Myocyte (in vitro differentiated cells): ENCODE measurements at regions not wholly inside any gene's neighbourhood (a gene's known extent, or its start where the extent isn't known, plus 50 kb on each side); places are given as distances from the start of the nearest gene placed in this dataset.

ENCODE experiments used
- DNase-seq: peaks from one replicate; pipeline ENCODE4 v3.0.0-alpha.2; 2012; ENCODE audit warnings: low read depth

DNA sequence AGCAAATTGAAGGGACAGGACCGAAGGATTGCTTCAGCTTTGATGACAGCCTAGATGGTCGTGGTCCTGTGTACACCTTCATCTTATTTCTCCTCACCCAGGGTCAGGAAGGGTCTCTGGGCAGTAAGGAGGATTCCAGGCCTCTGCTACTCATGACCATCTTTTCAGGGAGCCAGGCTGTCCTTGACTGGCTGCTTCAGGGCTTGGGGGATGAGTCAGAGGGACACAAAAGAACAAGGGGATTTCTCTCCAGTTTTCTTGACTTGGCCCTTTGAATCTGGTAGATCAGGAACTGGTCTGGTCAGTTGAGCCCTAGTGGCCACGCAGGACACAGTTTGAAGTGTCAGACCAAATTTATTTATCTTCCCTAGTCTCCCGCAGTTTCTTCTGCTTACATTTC is 402.1 kb upstream of the CHD6 start:
- no peak for DNase-seq

DNA sequence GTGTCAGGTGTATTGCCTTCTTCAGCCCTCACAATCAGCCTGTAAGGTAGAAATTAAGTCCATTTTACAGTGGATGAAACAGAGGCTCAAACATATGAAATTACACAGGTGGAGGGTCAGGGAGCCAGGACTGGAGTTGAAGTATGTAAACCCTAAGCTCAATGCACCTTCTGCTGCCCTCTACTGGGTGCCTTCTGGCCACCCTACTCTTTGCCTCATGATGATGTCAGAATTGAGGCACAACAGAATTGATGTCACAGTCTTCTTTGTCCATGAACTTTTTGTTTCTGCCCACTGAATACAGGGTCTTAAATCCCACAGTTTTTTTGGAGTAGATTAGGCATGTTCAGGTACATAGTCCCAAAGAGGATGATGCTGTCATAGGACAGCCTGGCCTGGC is 400.8 kb upstream of the CHD6 start:
- DNase-seq = no peak

DNA sequence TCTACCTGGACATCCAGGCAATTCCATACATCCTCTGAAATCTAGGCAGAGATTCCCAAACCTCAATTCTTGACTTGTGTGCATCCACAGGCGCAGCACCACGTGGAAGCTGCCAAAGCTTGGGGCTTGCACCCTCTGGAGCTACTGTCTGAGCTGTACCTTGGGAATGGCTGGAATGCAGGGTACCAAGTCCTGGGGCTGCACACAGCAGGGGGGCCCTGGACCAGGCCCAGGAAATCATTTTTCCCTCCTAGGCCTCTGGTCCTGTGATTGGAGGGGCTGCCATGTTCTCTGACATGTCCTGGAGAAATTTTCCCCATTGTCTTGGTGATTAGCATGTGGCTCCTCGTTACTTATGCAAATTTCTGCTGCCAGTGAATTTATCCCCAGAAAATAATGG is 391.9 kb upstream of the CHD6 start:
- DNase-seq = no peak

DNA sequence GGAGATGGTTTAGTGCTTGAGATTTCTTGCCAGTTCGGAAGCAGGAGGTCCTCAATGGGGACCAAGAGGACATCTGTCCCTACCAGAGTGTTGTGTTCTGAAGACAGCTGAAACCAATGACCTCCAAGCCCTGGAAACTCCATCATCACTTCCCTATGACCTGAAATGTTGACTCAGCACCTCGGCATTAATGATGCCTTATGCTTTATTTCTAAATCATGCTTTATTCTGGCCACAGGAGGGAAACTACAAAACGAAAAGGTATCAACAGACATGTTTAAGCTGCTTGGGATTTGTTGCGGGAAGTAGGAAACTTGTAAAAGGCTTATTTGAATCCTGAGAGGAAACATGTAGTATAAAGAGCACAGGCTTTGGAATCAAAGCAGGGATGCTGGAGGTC is 389.1 kb upstream of the CHD6 start:
- no peak for DNase-seq

DNA sequence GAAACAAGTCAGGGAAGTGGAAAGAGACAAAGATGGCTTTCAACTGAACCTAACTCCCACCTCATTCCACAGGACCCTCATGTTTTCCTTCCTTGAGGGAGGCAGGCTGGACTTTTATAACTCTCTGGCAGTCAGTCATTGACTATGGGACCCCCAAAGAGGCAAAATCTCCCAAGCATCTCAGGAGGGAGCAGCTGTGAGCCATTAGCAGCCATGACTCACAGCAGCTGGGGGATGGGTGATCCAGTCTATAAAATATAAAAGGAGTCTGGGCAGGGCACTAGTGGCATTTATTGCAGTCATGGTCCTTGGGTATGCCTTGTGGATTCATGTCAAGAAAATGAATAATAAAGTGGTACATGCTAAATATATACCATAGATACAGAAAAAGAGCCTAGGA is 387.0 kb upstream of the CHD6 start:
- DNase-seq = no peak

DNA sequence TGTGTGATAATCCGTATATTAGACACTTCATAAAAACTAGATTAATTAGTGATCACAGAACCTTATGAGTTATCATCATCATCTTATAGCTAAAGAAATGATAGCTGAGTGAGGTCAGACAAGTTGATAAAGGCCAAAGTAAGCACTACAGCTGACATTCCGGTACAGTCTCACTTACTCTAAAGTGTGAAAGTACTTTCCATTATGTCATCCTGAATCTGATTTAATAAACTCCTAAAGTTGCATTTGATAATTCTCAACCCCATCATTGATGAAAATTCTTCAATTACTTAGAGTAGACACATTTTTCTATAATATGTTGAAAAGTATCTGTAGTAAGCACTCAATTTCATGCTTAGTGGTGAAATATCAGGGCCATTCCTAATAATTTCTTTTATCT is 385.2 kb upstream of the CHD6 start:
- no peak for DNase-seq

DNA sequence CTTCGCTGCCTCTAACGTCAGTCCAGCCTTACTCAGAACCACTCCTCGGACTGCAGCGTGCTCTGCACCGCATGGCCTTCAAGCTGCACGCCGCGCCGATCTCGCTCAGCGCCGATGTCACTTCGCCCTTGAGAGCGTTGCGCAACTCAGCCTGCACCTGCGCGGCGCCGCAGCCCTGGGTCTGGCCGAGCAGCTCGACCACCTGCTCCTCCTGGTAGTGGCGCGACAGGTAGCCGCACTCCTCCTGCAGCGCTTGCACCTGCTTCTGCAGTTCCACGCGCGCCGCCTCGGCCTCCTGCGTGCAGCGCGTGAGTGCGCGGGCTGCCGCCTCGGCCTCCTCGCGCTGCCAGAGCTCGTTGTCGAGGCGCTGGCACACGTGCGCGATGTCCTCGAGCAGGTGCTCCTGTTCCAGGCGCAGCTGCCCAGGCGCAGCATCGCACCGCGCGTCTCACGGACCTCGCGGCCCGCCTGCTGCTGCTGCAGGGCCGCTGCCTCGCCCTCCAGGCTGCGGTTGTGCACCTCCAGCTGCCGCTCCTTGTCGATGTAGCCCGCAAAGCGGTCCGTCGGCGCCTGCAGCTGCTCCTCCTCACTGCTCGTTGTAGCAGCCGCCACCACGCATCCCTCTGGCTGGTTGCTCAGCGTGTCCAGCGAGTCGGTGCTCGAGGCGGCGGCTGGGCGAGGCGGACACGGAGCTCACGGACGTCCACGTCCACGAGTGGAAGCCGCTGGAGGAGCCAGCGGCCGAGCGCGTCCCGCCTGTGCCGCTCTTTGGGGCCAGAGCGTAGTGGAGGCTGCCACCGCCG is 380.6 kb upstream of the CHD6 start:
- DNase-seq = no peak

DNA sequence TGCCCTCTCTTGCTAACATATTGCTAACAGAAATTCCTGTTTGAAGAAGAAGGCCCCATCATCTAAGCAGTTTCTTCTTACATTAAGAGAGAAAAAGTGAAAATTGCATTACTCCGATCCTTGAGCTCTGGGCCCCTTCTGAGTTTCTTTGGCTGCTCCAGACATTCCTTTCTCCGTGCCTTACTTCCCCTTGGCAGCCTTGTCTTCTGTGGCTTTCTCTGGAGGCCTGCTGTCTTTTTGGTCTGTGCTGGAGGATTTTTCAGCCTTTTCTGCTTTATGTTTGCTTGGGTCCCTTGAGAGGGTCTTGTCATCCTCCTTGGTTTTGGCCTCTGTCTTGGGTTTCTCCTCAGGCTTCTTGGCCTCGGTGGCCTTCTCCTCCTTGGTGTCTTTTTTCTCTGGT is 378.8 kb upstream of the CHD6 start:
- DNase-seq = no peak

DNA sequence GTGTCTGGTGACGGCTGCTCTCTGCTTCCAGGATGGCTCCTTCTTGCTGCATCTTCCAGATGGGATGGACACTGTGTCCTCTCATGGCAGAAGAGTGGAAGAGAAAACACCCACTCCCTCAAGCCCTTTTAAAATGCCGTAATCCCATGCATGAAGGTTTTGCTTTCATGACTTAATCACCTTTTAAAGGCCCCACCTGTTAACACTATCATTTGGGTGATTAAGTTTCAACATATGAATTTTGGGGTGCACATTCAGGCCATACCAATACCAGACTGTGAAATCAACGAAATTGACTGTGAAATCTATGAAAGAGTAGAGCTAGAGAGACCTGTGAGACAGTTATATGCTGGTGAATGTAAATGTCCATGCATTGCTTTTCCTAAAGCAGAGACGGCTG is 374.3 kb upstream of the CHD6 start:
- DNase-seq = no peak

DNA sequence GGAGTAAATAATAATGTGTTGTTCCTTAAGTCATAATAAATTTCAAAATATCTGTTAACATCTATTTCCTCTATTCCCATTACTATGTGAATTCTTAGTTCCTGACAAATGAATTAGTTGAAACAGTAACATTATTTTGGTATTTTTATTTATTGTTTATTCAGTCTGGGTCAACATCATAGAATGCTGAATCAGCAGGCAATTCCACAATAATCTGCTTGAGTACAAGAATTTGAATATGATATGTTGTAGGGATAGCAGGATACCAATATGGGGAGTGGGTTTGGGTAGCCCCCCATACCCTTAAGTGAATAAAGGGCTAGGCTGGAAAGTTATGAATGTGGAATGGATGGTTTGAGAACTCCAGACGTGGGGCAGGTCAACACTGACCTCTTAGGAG is 373.2 kb upstream of the CHD6 start:
- no peak for DNase-seq

DNA sequence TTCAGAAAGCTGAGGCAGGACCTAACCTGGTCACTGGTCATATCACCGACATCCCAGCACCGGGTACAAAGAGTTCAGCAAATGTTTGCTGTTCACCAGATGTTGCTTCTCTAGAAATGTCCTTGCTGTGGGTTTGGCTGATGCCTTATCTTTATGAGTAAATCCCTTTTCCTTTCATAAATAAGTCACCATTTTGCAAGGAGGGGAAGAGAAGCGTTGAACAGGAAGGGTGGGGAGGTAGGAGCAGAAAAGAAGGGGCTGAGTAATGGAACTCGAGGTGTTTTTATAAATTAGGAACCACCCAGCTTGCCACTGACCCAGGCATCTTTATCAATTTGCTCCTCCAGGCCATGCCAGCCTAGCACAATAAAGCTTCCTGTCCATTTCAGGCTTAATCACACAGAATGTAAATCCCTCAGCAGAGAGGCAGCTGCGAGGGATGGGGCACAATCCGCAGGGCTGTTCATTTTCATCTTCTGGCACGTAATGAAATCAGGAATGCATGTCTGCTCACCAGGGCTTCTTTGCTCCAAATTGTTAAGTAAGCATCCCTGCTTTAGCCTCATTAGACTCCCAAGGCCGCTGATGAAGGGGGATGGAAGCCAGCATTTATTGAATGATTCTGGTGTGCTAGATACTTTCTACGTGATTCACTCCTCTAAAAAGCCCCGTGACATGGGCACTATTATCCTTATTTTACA is 371.9 kb upstream of the CHD6 start:
- no peak for DNase-seq

DNA sequence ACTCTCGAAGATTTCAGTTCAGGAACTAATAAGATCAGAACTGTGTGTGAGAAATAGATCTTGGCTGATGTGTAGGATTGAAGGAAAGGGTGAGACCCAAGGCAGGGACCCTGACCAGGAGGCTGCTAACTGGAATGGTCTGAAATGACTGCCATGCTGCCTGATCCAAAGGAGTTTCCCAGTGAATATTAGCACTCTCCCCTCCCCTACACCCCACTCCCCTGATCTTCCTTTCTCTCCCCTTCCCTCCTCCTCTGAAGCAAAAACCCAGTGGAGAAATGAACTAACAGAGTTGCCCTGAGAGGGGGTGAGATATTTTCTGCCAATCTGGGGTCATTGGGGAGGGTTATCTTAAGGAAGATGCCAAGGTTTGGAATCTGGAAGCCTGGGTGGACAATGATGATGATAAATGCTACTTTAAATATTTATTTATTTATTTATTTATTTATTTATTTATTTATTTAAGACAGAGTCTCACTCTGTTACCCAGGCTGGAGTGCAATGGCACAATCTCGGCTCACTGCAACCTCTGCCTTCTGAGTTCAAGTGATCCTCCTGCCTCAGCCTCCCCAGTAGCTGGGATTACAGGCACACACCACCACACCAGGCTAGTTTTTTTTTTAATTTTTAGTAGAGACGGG is 371.0 kb upstream of the CHD6 start:
- DNase-seq = no peak

DNA sequence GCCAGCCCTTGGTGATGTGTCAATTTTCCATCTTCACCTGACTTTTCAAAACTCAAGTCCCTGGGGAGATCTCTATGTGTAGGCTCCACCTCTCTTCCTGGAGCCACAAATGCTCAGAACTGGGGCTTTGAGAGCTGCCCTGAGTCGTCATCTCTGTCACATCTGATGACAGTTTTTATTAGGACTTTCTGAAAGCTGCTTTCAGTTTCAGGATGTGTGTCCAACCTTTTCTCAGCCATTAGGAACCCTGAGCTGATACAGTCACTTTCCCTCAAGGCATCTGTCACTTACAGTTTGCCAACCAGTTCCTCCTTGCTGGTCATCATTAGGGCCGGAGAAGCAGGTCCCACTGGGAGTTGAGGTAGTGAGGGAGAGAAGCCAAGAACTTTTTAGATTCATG is 365.9 kb upstream of the CHD6 start:
- no peak for DNase-seq

DNA sequence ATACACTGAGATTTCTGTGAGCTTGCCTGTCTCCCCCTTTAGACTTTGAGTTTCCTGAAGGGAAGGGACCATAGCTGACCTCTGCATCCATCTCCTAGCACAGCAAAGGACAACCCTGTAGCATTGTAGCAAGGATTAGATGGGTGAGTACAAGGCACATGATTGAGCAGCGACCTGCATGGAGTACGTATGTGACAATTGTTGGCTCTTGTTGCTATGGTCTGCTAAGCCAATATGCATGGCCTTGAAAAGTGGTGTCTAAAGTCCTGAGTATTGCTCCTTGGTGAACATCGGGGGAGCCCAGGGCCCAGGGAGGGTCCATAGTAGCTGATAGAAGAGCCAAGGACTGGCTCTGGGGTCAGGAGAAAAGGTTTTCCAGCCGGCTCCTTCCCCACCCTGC is 365.0 kb upstream of the CHD6 start:
- DNase-seq = no peak

DNA sequence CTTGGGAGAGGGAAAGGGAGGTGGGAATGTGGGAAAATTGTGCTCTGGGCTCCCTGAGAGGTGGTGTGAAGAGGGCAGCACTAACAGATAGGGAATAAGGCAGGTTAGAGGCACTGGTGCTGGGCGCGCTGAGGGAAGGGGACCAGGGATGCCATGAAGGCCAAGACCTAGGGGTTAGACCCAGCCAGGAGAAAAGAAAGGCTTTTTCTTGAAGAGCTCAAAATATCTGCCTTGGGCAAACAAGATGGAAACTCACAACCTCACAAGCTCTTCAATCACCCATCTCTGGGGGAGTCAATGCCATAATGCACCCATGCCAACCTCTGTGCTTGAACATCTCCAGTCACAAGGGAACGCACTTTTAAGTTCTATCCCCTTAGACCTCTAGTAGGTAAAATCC is 363.6 kb upstream of the CHD6 start:
- no peak for DNase-seq

DNA sequence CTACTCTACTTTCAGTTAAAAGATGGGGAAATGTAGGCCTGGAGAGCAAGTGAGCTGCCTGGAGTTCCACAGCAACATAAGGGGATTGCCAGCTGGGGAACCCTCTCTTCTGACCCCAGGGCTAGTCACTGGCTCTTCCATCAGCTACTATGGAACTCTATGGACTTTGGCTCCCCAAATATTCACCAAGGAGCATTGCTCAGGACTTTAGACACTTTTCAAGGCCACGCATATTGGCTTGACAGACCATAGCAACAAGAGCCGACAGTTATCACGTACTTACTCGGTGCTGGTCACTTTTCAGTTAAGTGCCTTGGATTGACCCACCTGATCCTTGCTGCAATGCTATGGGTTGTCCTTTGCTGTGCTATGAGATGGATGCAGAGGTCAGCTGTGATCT is 360.7 kb upstream of the CHD6 start:
- DNase-seq = no peak

DNA sequence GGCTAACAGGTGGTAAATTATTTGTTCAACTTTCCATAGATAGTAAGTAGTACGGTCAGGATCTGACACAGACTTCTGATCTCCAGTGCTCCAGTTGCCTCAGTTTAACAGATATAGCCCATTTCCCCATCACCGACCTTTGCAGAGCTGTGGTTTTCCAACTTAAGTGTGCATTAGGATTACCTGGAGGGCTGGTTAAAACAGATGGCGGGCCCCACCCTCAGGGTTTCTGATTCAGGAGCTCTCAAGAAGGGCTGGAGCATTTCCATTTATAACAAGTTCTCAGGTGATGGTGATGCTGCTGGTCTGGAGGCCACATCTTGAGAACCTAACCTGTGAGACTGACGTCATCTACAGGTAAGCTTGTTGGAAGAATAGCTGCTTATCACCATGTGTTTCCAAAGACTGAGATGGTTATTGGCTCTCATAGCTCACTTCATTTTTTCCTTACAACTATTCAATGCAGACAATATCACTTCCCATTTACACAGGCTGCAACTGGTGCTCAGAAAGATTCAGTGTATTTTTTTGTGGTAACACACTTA is 360.1 kb upstream of the CHD6 start:
- DNase-seq = no peak

DNA sequence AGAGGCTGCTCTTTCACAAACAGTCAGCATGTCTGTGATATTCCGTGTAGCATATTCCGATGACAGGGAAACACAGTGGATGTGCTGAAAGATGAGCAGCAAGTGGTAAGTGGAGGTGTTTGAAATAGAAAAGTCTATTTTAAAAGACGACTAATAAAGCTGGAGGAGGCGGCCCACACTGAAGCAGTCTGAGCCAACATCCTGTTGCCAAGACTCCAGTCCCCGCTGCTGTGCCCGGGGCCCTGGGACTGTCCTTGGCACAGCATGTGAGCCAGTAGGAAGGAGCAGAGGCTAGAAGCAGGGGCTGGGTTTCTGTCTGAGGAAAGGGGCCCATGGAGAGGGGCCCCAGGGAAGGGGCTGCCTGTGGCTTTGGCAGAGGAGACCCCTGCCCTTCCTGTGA is 351.5 kb upstream of the CHD6 start:
- DNase-seq = no peak

DNA sequence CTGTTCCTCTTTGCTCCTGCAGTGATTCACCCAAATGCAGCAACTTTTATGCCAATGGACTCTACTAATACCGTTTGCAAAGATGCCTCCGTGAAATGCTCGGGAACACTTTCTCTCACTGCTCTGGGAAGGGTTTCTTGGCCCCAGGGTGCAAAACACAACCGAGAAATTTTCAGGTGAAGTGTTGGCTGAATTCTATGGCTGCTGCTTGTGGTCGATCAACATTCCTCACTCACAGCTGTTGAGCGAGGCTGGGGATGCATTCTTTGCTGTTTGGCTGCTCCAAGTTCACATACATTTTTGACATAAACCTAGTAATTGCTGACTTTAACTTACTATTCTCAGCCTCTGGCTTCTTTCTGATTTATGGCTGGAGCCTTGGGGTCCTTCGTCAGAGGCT is 342.0 kb upstream of the CHD6 start:
- no peak for DNase-seq

DNA sequence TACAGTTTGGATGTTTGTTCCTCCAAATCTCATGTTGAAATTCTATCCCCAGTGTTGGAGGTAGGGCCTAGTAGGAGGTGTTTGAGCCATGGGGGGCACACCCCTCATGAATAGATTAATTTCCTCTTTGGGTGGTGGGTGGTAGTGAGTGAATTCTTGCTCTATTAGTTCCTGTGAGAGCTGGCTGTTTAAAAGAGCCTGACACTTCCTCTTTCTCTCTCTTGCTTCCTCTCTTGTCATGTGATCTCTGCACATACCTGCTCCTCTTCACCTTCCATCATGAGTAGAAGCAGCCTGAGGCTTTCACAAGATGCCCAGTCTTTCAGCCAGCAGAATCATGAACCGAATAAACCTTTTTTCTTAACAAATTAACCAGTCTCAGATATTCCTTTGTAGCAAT is 340.2 kb upstream of the CHD6 start:
- no peak for DNase-seq

DNA sequence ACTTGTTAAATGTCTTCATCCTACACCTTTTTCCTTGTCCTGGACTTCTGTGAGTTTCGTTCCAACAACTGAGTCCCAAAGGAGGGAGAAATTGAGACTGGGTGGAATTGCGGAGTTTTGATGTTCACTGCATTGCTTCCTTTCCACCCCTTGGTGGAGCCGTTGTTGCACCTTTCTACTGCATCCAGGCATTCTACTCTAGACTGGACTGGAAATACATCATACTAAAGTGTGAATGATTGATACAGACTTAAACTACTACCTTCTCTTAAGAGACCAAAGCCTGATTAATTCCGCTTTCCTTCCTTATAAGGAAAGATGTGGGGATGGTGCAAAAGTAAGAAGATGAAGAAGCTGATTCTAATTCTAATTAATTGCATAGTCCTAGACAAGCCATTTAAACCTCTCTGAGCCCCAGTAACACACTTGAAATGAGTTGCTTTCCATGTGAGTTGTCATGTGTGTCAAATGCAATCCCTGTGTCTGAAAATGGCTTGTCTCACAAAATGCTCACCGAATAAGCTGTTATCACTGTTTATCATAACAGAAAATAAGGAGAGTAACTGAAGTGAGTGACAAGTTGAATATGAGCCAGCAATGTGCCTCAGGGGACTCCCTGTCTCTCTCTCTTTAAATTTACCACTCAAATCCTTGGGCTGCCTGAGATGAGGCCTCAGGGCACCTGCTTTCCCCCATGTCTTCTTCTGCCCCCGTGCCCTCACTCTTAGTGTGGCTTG is 338.3 kb upstream of the CHD6 start:
- DNase-seq = no peak

DNA sequence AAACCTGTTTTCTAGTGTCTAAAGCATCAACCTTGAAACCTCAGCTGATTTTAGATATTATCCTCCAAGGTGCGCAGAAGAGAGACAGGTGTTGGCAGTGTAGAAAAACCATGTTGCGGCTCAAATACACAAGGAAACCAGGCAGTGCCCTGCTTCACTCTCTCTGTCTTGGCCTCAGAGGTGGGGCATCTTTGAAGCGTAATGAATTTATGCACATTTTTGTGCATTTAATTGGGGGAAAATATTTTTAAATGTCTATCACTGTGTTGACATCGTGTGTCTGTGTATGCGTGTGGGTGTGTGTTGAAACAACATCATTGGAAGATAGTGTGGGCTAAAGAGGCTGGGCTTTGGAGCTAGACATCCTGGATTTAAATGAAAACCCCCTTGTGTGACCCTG is 334.0 kb upstream of the CHD6 start:
- DNase-seq = no peak
